GM12864 (cell line): ENCODE measurements at regions not wholly inside any gene's neighbourhood (a gene's known extent, or its start where the extent isn't known, plus 50 kb on each side); places are given as distances from the start of the nearest gene placed in this dataset.

Experiments
- DNase-seq: peaks from one replicate; pipeline ENCODE4 v3.0.0-alpha.2; 2011; ENCODE audit warnings: low read depth
- H3K4me3 ChIP-seq: 2 replicates; pipeline ENCODE4 v1.5.1; 2011; ENCODE audit warnings: mild to moderate bottlenecking, low read depth, low read length, control low read depth
- TF ChIP-seq, protein P1 (sequence below): IDR thresholded peaks from 2 replicates; pipeline ENCODE4 v1.5.1; 2011; ENCODE audit warnings: low read depth, mild to moderate bottlenecking, moderate library complexity, low read length, control low read depth, inconsistent platforms; ENCODE audit errors: missing control alignments

DNA sequence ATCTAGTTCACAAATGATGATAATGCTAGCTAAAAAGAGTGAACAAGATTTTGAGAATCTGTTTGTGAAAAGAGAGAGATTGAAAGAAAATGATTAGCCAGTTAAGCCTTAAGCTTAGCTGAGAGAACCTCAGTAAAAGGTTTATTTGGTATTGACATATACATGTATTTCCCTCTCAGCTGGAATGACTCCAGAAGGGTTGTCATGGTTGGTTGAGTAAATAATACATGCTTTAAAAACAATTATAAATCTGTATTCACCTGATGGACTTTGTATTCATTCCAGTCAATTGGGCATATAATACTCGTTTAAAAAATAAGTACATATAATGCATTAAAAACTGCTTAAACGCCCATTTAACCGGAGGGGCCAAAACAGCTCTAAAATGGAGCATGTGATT, 181.4 kb downstream of the GRB14 start:
- TF ChIP-seq, protein P1, sequence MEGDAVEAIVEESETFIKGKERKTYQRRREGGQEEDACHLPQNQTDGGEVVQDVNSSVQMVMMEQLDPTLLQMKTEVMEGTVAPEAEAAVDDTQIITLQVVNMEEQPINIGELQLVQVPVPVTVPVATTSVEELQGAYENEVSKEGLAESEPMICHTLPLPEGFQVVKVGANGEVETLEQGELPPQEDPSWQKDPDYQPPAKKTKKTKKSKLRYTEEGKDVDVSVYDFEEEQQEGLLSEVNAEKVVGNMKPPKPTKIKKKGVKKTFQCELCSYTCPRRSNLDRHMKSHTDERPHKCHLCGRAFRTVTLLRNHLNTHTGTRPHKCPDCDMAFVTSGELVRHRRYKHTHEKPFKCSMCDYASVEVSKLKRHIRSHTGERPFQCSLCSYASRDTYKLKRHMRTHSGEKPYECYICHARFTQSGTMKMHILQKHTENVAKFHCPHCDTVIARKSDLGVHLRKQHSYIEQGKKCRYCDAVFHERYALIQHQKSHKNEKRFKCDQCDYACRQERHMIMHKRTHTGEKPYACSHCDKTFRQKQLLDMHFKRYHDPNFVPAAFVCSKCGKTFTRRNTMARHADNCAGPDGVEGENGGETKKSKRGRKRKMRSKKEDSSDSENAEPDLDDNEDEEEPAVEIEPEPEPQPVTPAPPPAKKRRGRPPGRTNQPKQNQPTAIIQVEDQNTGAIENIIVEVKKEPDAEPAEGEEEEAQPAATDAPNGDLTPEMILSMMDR: no peak
- no peak for DNase-seq
- H3K4me3 ChIP-seq: no peak overlapping the region

DNA sequence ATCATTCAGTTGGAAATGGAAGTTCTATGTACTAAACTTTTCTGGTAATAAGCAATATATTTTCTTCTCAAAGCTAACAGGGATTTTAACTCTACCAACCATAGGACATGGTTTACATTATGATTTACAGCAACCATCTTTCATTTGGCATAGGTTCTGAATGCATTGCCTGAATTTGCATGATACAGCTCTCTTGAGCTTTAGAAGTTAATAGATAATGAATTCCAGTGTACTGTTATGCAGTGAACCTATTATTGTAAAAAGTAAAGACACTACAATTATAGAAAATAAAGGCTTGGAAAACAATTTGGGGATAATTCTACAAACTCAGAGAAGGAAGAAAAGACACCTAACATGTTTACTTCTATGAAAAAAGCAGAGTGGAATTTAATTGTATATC, 182.0 kb downstream of the GRB14 start:
- no peak overlapping the region for H3K4me3 ChIP-seq
- TF ChIP-seq, protein P1: no peak
- DNase-seq: no peak

DNA sequence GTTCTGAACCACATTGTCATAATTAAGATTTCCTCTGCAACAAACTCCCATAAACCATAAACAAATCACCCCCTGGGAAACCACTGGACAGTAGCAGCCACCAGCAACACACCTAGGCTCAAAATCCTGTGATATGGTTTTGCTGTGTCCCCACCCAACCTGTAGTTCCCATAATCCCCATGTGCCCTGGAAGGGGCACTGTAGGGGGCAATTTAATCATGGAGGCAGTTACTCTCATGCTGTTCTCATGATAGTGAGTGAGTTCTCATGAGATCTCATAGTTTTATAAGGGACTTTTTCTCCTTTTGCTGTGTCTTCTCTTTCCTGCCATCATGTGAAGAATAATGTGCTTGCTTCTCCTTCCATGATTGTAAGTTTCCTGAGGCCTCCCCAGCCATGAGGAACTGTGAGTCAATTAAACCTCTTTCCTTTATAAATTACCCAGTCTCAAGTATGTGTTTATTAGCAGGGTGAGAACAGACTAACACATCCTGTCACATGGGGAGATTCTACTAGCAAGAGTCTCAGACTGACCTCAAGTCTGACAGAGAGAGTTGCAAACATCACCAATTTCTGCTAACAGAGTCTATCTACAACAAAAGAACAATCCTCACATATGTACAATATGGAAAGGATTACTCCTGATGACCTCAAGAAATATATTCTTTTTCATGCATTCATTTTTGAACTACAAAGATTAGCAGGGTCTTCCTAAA, 182.6 kb downstream of the GRB14 start:
- TF ChIP-seq, protein P1: no peak
- no peak overlapping the region for H3K4me3 ChIP-seq
- DNase-seq: no peak

DNA sequence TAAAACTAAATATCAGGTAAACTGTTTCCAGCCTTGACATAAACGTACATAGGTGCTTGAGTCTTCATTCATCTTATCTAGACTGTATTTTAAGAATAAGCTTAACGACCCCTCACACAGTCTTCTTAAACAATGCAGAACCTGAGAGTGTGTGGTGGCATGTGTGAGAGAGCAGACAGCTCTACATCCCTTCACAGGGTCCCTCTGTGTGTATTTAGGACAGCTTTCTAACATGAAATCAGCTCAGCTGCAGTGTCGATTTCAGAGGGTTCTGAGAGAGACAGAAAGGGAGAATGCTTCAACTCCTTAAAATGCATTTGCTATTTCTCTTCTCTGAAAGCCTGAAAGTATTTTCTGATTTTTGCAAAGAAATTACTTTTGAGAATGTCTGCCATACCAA, 185.2 kb downstream of the GRB14 start:
- H3K4me3 ChIP-seq: no peak overlapping the region
- DNase-seq: no peak
- TF ChIP-seq, protein P1: no peak

DNA sequence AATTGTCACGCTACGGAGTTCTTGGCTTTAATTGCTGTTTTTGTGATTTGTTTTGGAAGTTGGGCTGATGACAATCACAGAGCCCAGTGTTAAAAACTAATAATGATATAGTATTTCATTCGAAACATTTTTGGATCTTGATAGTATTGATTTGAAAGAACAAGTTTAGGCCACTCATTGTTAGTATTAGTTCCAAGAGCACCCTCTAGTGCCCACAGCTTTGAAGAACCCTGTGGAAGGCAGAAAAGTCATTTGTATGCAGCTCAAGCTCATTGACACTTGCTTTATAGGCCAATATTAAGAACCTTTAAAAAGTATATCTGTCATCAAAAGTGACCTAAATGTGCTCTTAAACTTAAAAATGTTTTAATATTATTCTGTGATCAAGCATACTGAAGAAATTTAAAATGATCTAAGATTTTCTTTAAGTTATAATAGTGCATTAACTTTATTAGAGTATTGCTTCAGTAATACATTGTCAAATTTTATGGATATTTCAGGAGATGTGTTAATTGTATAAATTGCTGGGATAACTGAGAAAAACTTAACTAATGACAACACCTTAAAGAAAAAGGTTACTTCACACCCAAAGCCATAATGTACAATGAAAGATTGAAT, 191.0 kb downstream of the GRB14 start:
- H3K4me3 ChIP-seq: no peak overlapping the region
- TF ChIP-seq, protein P1: peak; percentile 52
- no peak for DNase-seq

DNA sequence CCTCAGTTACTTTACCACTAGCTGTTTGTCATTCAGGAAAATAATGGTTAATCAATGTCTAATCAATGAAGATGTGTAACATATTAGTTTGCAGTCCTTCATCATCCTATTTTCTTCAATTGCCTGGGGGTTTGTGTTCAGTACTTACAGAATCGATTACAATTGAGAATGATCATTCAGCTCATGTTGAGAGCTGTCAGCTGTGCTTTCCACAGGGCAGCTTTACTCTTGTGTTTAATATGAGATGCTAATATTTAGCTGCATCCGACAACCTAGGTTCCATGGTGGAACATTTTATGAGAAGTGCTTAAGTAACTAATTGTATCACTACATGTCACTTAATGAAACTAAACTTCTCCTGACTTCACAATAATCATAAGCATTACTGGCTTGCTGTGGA, 191.9 kb downstream of the GRB14 start:
- H3K4me3 ChIP-seq: no peak overlapping the region
- TF ChIP-seq, protein P1: no peak
- DNase-seq: no peak

DNA sequence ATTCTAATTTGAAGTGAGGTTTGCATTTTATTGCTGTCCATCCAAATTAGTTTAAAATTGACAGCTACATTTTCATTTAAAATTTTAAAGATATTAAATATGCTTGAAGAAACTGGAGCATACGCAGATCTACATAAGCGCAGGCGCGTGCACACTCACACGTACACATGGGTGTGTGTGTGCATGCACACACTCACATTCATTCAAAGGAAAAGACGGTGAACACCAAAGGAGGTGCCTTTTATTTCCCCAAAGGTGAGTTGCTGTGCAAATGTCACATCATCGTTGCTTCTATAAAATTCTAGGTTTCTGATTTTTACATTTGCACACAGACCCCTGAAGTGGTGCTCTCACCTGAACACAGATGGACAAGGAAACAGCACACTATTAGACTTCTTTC, 194.2 kb downstream of the GRB14 start:
- DNase-seq: no peak
- H3K4me3 ChIP-seq: no peak overlapping the region
- TF ChIP-seq, protein P1: no peak
